ENCODE measurements at regions not wholly inside any gene's neighbourhood (a gene's known extent, or its start where the extent isn't known, plus 50 kb on each side); places are given as distances from the start of the nearest gene placed in this dataset.

DNA sequence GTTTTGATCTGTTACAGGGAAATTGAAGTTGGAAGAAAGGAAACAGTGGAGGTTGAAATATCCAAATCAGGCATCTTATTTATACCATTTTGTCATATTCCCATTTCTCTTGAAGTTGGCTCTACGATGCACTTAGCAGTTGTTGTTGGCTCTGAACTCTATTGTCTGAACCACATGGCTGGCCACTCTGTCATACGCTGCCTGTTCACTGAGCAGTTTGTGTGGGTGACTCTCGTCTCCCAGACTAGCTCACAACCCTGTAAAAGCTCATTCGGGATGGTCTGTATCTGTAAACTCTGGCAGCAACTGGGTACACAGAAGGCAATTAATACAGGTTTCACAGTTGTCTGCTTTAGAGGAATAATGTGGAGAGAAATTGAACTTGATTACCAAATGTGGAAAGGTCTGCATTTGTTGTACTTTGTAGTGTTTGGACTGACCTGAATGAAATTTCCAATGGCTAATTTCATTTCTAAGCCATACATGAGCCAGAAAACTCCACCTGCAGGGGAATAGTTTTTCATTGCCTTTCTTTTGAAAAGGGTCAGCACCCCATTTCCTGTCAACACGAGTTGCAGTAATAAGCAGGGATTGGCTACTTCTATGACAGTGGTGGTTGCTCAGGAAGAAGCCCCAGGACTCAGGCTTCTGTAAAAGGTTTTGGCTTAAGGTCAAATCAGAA is 378.2 kb downstream of the OSR1 start:
- no peak for TF ChIP-seq CTCF (IDR thresholded peaks at IDR 0.05)
- DNase-seq (ENCODE audit: low spot score): no peak
- H3K36me3 Mint-ChIP-seq (ENCODE audit: low read depth): no peaks in the 10 kb centered on the region
- no peaks in the 10 kb centered on the region for H3K9me3 Mint-ChIP-seq (ENCODE audit: low read depth)
- no peak overlapping the region for H3K27ac Mint-ChIP-seq (ENCODE audit: unreplicated experiment)
- no peaks in the 10 kb centered on the region for H3K27me3 Mint-ChIP-seq (ENCODE audit: low read depth)
- H3K4me1 Mint-ChIP-seq (ENCODE audit: low read depth): peaks cover 43% of the 10 kb centered on the region
- no peak overlapping the region for H3K4me3 Mint-ChIP-seq (ENCODE audit: unreplicated experiment)

GRCh38 chr2:18977409-18977808 is 381.0 kb downstream of the OSR1 start:
- H3K9me3 Mint-ChIP-seq (ENCODE audit: low read depth): peaks cover 5% of the 10 kb centered on the region
- H3K27ac Mint-ChIP-seq (ENCODE audit: unreplicated experiment): no peak overlapping the region
- DNase-seq (ENCODE audit: low spot score): no peak
- H3K36me3 Mint-ChIP-seq (ENCODE audit: low read depth): no peaks in the 10 kb centered on the region
- no peaks in the 10 kb centered on the region for H3K27me3 Mint-ChIP-seq (ENCODE audit: low read depth)
- TF ChIP-seq CTCF (IDR thresholded peaks at IDR 0.05): no peak
- H3K4me1 Mint-ChIP-seq (ENCODE audit: low read depth): peaks cover 43% of the 10 kb centered on the region
- no peak overlapping the region for H3K4me3 Mint-ChIP-seq (ENCODE audit: unreplicated experiment)

- TF ChIP-seq CTCF (IDR thresholded peaks at IDR 0.05): no peak
- peak overlapping the region; percentile 73 for H3K27ac Mint-ChIP-seq (ENCODE audit: unreplicated experiment)
- H3K4me3 Mint-ChIP-seq (ENCODE audit: unreplicated experiment): peak overlapping the region; percentile 14
- peaks cover 40% of the 10 kb centered on the region for H3K4me1 Mint-ChIP-seq (ENCODE audit: low read depth)
- no peak for DNase-seq (ENCODE audit: low spot score)
- H3K9me3 Mint-ChIP-seq (ENCODE audit: low read depth): peaks cover 5% of the 10 kb centered on the region
- no peaks in the 10 kb centered on the region for H3K36me3 Mint-ChIP-seq (ENCODE audit: low read depth)
- H3K27me3 Mint-ChIP-seq (ENCODE audit: low read depth): no peaks in the 10 kb centered on the region
Observed at GRCh38 chr2:18976168-18976961, 382.1 kb downstream of the OSR1 start.

GRCh38 chr2:18975506-18976167 is 382.8 kb downstream of the OSR1 start:
- H3K36me3 Mint-ChIP-seq (ENCODE audit: low read depth): no peaks in the 10 kb centered on the region
- peaks cover 5% of the 10 kb centered on the region for H3K9me3 Mint-ChIP-seq (ENCODE audit: low read depth)
- peak overlapping the region; percentile 73 for H3K27ac Mint-ChIP-seq (ENCODE audit: unreplicated experiment)
- peaks cover 33% of the 10 kb centered on the region for H3K4me1 Mint-ChIP-seq (ENCODE audit: low read depth)
- H3K27me3 Mint-ChIP-seq (ENCODE audit: low read depth): no peaks in the 10 kb centered on the region
- no peak for TF ChIP-seq CTCF (IDR thresholded peaks at IDR 0.05)
- DNase-seq (ENCODE audit: low spot score): no peak
- H3K4me3 Mint-ChIP-seq (ENCODE audit: unreplicated experiment): peak overlapping the region; percentile 14

- Mint-ChIP-seq H3K27ac (ENCODE audit: unreplicated experiment) (no peak overlapping the region), H3K4me3 (ENCODE audit: unreplicated experiment) (no peak overlapping the region), H3K27me3 (ENCODE audit: low read depth) (no peaks in the 10 kb centered on the region), H3K36me3 (ENCODE audit: low read depth) (no peaks in the 10 kb centered on the region), H3K9me3 (ENCODE audit: low read depth) (peaks cover 5% of the 10 kb centered on the region), H3K4me1 (ENCODE audit: low read depth) (peaks cover 14% of the 10 kb centered on the region)
- DNase-seq (ENCODE audit: low spot score): no peak
- no peak for TF ChIP-seq CTCF (IDR thresholded peaks at IDR 0.05)
Observed at GRCh38 chr2:18971628-18972027, 382.3 kb upstream of the NT5C1B start.
